ENCODE measurements at regions not wholly inside any gene's neighbourhood (a gene's known extent, or its start where the extent isn't known, plus 50 kb on each side); places are given as distances from the start of the nearest gene placed in this dataset.

DNA sequence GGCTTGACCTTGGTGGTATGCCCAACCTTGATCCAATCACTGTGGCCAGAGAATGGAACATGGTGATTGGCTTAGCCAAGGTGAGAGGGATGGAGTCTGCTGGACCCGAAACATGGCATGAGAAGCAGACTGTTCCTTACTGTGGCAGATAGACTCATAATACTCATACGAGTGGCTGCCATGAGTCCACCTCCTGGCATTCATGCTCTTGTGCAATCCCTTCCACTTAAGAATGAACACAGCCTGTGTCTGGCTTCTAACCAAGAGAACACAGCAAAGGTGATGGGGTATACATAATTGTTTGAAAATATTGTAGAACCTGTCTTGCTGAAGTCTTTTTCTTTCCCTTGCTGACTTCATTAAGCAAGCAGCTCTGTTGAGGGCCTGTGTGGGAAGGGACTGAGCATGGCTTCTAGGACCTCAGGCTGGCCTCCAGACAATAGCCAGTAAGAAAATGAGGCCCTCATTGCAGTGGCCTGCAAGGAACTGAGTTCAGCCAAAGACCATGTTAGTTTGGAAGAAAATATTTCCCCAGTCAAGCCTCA lies 85.9 kb downstream of the ZNF281 start:
- no peaks in the 10 kb centered on the region for H3K79me2 ChIP-seq (replicated peaks; ENCODE audit: insufficient read depth, low read length)
- H3K9ac ChIP-seq (ENCODE audit: low read length): no peak overlapping the region
- peaks cover 26% of the 10 kb centered on the region for H3K27me3 ChIP-seq (ENCODE audit: insufficient read depth, low read depth, low read length)
- no peaks in the 10 kb centered on the region for H3K9me3 ChIP-seq (ENCODE audit: low read length)
- H3K9me2 ChIP-seq (ENCODE audit: insufficient read depth, low read length): no peaks in the 10 kb centered on the region
- H2AFZ ChIP-seq (ENCODE audit: low read depth, low read length): no peak overlapping the region
- TF ChIP-seq SMC3 (conservative IDR thresholded peaks at IDR 0.05; ENCODE audit: poor library complexity): no peak
- TF ChIP-seq MXI1 (conservative IDR thresholded peaks at IDR 0.05; ENCODE audit: poor library complexity, severe bottlenecking): no peak
- TF ChIP-seq, protein P1, sequence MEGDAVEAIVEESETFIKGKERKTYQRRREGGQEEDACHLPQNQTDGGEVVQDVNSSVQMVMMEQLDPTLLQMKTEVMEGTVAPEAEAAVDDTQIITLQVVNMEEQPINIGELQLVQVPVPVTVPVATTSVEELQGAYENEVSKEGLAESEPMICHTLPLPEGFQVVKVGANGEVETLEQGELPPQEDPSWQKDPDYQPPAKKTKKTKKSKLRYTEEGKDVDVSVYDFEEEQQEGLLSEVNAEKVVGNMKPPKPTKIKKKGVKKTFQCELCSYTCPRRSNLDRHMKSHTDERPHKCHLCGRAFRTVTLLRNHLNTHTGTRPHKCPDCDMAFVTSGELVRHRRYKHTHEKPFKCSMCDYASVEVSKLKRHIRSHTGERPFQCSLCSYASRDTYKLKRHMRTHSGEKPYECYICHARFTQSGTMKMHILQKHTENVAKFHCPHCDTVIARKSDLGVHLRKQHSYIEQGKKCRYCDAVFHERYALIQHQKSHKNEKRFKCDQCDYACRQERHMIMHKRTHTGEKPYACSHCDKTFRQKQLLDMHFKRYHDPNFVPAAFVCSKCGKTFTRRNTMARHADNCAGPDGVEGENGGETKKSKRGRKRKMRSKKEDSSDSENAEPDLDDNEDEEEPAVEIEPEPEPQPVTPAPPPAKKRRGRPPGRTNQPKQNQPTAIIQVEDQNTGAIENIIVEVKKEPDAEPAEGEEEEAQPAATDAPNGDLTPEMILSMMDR (IDR thresholded peaks at IDR 0.05; ENCODE audit: poor library complexity, severe bottlenecking): no peak
- TF ChIP-seq TAF1 (IDR thresholded peaks at IDR 0.05; ENCODE audit: low read depth): no peak
- TF ChIP-seq RAD21 (conservative IDR thresholded peaks at IDR 0.05): no peak
- no peak for TF ChIP-seq EP300 (conservative IDR thresholded peaks at IDR 0.05; ENCODE audit: poor library complexity, severe bottlenecking)
- TF ChIP-seq, protein P2, sequence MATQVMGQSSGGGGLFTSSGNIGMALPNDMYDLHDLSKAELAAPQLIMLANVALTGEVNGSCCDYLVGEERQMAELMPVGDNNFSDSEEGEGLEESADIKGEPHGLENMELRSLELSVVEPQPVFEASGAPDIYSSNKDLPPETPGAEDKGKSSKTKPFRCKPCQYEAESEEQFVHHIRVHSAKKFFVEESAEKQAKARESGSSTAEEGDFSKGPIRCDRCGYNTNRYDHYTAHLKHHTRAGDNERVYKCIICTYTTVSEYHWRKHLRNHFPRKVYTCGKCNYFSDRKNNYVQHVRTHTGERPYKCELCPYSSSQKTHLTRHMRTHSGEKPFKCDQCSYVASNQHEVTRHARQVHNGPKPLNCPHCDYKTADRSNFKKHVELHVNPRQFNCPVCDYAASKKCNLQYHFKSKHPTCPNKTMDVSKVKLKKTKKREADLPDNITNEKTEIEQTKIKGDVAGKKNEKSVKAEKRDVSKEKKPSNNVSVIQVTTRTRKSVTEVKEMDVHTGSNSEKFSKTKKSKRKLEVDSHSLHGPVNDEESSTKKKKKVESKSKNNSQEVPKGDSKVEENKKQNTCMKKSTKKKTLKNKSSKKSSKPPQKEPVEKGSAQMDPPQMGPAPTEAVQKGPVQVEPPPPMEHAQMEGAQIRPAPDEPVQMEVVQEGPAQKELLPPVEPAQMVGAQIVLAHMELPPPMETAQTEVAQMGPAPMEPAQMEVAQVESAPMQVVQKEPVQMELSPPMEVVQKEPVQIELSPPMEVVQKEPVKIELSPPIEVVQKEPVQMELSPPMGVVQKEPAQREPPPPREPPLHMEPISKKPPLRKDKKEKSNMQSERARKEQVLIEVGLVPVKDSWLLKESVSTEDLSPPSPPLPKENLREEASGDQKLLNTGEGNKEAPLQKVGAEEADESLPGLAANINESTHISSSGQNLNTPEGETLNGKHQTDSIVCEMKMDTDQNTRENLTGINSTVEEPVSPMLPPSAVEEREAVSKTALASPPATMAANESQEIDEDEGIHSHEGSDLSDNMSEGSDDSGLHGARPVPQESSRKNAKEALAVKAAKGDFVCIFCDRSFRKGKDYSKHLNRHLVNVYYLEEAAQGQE (IDR thresholded peaks at IDR 0.05; ENCODE audit: borderline replicate concordance): no peak
- no peak for TF ChIP-seq EZH2 (IDR thresholded peaks at IDR 0.05; ENCODE audit: borderline replicate concordance, insufficient read depth, low read length, poor library complexity, severe bottlenecking)
- no peak for TF ChIP-seq POLR2AphosphoS5 (IDR thresholded peaks at IDR 0.05)
- no peaks in the 10 kb centered on the region for H3K36me3 ChIP-seq (ENCODE audit: insufficient read depth, low read length)
- H3K4me2 ChIP-seq (ENCODE audit: low read length): no peak overlapping the region
- H3K4me3 ChIP-seq (ENCODE audit: low read length): no peak overlapping the region
- no peak overlapping the region for H3K27ac ChIP-seq (ENCODE audit: low read length)
- H4K20me1 ChIP-seq (ENCODE audit: insufficient read depth): no peaks in the 10 kb centered on the region
- H3F3A ChIP-seq (ENCODE audit: insufficient read depth, low read length, poor library complexity, severe bottlenecking): no peaks in the 10 kb centered on the region

DNA sequence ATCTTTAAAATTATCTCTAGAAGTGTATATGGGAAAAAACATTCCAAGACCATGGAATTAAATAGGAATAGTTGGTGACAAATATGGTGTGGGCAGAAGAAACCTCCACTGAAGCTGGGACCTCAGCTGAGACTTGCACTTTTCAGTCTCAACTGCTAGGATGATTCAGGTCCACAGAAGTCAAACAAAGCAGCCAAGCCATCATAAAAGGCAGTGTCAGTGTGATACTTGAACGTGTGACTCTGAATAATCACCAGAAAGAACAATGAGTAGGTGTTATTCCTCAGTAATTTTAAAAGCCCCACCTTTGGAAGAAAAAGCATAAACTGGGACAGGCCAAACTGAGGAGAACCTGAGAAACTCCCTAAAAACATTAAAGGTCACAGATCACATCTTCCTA lies 90.7 kb downstream of the ZNF281 start:
- Histone ChIP-seq H3K9me3 (ENCODE audit: low read length) (no peaks in the 10 kb centered on the region), H3K79me2 (replicated peaks; ENCODE audit: insufficient read depth, low read length) (no peaks in the 10 kb centered on the region), H3K36me3 (ENCODE audit: insufficient read depth, low read length) (no peaks in the 10 kb centered on the region), H3K9ac (ENCODE audit: low read length) (no peak overlapping the region), H2AFZ (ENCODE audit: low read depth, low read length) (no peak overlapping the region), H3K27ac (ENCODE audit: low read length) (no peak overlapping the region), H3F3A (ENCODE audit: insufficient read depth, low read length, poor library complexity, severe bottlenecking) (no peaks in the 10 kb centered on the region), H3K9me2 (ENCODE audit: insufficient read depth, low read length) (no peaks in the 10 kb centered on the region), H4K20me1 (ENCODE audit: insufficient read depth) (no peaks in the 10 kb centered on the region), H3K4me2 (ENCODE audit: low read length) (no peak overlapping the region), H3K27me3 (ENCODE audit: insufficient read depth, low read depth, low read length) (peaks cover 6% of the 10 kb centered on the region), H3K4me3 (ENCODE audit: low read length) (no peak overlapping the region)
- TF ChIP-seq EZH2 (IDR thresholded peaks at IDR 0.05; ENCODE audit: borderline replicate concordance, insufficient read depth, low read length, poor library complexity, severe bottlenecking) (no peak), EP300 (conservative IDR thresholded peaks at IDR 0.05; ENCODE audit: poor library complexity, severe bottlenecking) (no peak), SMC3 (conservative IDR thresholded peaks at IDR 0.05; ENCODE audit: poor library complexity) (no peak)

All from neural cell (in vitro differentiated cells).